Fibroblast of villous mesenchyme (primary cell): ENCODE measurements at regions not wholly inside any gene's neighbourhood (a gene's known extent, or its start where the extent isn't known, plus 50 kb on each side); places are given as distances from the start of the nearest gene placed in this dataset.

Experiments used
- DNase-seq: peaks from one replicate; pipeline ENCODE4 v3.0.0-alpha.2; 2010; ENCODE audit warnings: low read depth
- H3K4me3 ChIP-seq: 2 replicates; pipeline ENCODE4 v1.5.1; 2011; ENCODE audit warnings: low read depth, mild to moderate bottlenecking, low read length
- CTCF ChIP-seq: IDR thresholded peaks from 2 replicates; pipeline ENCODE4 v1.5.1; 2012; ENCODE audit warnings: low read depth, mild to moderate bottlenecking, low read length; ENCODE audit not compliant: insufficient read depth

GRCh38 chr12:59131462-59131861, 211.2 kb upstream of the LRIG3 start:
- TF ChIP-seq CTCF = no peak
- DNase-seq = no peak
- H3K4me3 ChIP-seq = no peak overlapping the region

DNA sequence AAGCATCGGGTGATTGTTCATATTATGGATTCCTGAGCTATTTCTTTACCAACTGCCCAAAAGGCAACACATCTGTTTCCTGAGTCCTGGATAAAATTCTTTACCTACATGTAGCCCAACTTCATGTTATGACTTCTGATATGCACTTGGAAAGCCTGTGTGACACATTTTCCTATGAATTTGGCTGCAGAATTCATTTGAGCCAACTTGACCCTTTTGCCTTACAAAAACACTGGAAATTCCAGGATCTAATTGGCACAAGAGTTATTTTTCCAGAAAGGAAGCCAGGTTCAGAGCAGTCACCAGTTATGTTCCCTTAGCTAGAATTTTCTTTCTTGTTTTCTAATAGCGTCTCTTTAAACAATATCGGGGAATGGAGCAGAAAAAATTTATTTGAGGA, 202.5 kb upstream of the LRIG3 start:
- no peak for DNase-seq
- H3K4me3 ChIP-seq = no peak overlapping the region
- no peak for TF ChIP-seq CTCF

GRCh38 chr12:59121451-59121850, 201.1 kb upstream of the LRIG3 start:
- TF ChIP-seq CTCF = no peak
- no peak for DNase-seq
- H3K4me3 ChIP-seq = no peak overlapping the region

- DNase-seq = peak; percentile 72
- no peak overlapping the region for H3K4me3 ChIP-seq
- no peak for TF ChIP-seq CTCF
Observed at GRCh38 chr12:59119676-59120075, 199.4 kb upstream of the LRIG3 start.

DNA sequence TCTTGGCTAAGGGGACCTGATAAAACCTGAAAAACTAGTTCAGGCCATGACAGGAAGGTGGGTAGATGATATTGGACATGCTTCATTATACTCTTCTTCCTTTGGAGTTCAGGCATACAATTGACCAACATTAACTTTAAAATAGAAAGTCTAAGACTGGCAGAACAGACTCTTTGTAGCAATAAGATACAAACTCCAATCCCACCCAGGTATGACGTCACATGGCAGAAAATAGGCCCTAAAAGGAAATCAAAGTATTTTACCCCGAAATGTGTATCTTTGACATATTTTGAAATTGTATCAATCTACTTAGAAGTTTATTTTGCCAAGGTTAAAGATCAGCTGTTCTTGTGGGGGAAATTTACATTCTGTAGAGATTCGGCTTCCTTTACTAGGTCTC, 198.1 kb upstream of the LRIG3 start:
- no peak for TF ChIP-seq CTCF
- H3K4me3 ChIP-seq = no peak overlapping the region
- DNase-seq = no peak

DNA sequence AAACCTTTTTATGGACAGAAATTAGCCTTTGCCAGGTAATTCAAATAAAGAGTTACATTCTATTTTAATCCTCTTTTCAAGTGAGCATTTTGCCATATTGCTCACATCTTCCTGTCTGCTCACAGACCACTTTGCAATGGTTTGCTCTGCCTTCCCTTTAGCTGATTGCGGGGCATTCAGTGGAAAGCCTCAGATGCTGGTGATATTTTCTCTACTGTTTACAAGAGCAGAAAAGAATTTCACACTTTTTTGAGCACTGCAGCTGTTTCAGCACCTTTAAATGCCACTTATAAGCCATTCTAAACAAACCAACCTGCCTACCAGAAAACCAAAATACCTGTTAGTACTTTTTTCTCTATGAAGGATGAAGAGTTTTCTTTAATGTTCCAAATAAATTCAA, 195.7 kb upstream of the LRIG3 start:
- TF ChIP-seq CTCF = no peak
- no peak for DNase-seq
- H3K4me3 ChIP-seq = no peak overlapping the region

- DNase-seq = peak; percentile 13
- no peak overlapping the region for H3K4me3 ChIP-seq
- TF ChIP-seq CTCF = no peak
Observed at GRCh38 chr12:59115526-59115925, 195.2 kb upstream of the LRIG3 start.
